Dendritic cell treated with granulocyte-macrophage colony-stimulating factor and Interleukin-4, amounts not matched to agents 40 ng/mL and 50 ng/mL, for 4 days (primary cell): ENCODE measurements at regions not wholly inside any gene's neighbourhood (a gene's known extent, or its start where the extent isn't known, plus 50 kb on each side); places are given as distances from the start of the nearest gene placed in this dataset.
"Not testable (repeated sequence)": the region's sequence is repeated elsewhere in the genome, so short reads cannot be mapped to it uniquely, and the experiment has no call there.

Source experiments
- H3K27ac Mint-ChIP-seq: one replicate; pipeline ENCODE4 v1.8.0; 2022; ENCODE audit warnings: mild to moderate bottlenecking, mixed read lengths
- H3K27me3 Mint-ChIP-seq: one replicate; pipeline ENCODE4 v1.8.0; 2022; ENCODE audit warnings: mild to moderate bottlenecking, mixed read lengths
- H3K36me3 Mint-ChIP-seq: one replicate; pipeline ENCODE4 v1.8.0; 2022; ENCODE audit warnings: low read depth, mixed read lengths
- H3K4me1 Mint-ChIP-seq: one replicate; pipeline ENCODE4 v1.8.0; 2022; ENCODE audit warnings: low read depth, mixed read lengths
- H3K4me3 Mint-ChIP-seq: one replicate; pipeline ENCODE4 v1.8.0; 2022; ENCODE audit warnings: mild to moderate bottlenecking, moderate library complexity, mixed read lengths
- H3K9me3 Mint-ChIP-seq: one replicate; pipeline ENCODE4 v1.8.0; 2022; ENCODE audit warnings: mixed read lengths
- intact Hi-C: fragments of 100-400 bp; cut with micrococcal nuclease; formaldehyde crosslinking; loops from one replicate; pipeline ENCODE4 v1.15.0; 2022

DNA sequence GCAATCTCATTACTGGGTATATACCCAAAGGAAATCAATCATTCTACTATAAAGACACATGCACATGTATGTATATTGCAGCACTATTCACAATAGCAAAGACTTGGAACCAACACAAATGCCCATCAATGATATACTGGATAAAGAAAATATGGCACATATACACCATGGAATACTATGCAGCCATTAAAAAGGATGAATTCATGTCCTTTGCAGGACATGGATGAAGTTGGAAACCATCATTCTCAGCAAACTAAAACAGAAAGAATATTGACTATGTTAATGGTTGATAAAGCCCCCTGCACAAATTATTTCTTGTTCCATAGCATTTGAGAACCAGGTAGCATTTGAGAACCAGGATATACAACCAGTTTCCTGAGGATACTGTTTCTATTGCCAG, 327.2 kb upstream of the SLC39A10 start:
- intact Hi-C loops: loop anchor here (10.0 kb wide), 1 partner anchor 335 kb away; no protein-coding TSS in a partner anchor
- not testable (repeated sequence) for H3K4me3 Mint-ChIP-seq, H3K36me3 Mint-ChIP-seq, H3K27ac Mint-ChIP-seq, H3K9me3 Mint-ChIP-seq, H3K27me3 Mint-ChIP-seq, H3K4me1 Mint-ChIP-seq

DNA sequence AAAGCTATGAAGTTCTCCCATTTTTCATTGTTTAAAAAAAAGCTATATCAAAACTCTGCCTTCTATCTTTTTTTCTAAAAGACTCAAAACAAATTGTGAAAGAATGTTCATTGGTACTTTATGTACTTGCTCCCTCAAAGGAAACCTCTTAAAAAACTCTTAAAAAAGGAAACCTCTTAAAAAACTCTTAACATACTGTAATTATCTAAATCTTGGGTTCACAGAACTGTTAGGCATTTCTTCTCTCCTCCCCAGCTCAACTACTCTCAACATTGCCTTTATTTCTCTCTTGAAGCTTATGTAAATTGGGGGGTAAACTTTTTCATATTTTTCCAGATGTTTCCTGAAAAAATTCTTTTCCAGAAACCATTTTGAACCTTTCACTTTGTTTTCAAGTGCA, 330.5 kb upstream of the SLC39A10 start:
- Mint-ChIP-seq H3K9me3 (no peaks in the 10 kb centered on the region), H3K27ac (no peak overlapping the region), H3K4me1 (no peaks in the 10 kb centered on the region), H3K27me3 (no peaks in the 10 kb centered on the region), H3K36me3 (no peaks in the 10 kb centered on the region), H3K4me3 (no peak overlapping the region)
- intact Hi-C loops: no loop called here

DNA sequence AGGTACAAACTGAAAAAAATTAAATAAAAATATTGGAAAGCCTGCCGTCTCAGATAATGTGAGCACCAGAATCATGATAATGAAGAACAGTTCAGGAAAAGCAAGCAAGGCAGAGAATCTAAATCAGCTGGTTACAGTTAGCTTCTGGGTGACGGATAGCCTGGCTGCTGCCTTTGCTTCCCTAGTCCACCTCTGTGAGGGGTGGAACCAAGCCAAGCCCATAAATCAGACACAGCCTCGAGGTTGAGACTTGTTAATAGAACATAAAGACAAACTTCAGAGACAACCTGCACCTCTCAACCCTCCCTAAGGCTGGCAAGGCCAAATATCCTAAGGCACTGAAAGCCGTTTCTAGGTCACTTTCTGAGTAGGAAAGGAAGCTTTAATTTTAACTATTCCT, 334.7 kb upstream of the SLC39A10 start:
- intact Hi-C loops: no loop called here
- Mint-ChIP-seq H3K27me3 (no peaks in the 10 kb centered on the region), H3K4me1 (no peaks in the 10 kb centered on the region), H3K27ac (no peak overlapping the region), H3K36me3 (no peaks in the 10 kb centered on the region), H3K4me3 (no peak overlapping the region), H3K9me3 (no peaks in the 10 kb centered on the region)

DNA sequence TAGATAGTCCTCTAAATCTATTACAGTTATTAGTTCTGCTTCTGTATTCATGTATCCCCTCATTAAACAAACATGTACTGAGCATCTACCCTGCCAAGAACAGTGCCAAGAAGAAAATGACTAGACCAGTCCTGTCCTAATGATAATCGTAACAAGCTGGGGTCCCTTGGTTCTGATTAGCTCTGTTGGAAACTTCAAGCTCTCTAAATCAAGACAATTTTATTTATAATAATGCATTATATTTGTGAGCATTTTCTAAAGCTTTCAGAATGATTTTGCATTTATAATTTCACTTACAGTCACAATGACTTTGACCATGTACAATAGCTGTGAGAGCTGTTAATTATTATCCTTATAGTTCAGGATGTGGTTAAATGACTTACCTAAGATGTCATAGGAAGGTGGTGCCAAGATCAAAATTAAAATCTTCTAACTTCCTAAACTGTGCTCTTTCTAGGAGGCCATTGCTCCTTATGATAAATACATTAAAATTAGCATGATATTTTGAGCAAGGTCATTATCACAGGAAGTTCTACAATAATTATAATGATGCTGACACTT, 336.5 kb upstream of the SLC39A10 start:
- Mint-ChIP-seq H3K4me3 (no peak overlapping the region), H3K27ac (no peak overlapping the region), H3K4me1 (no peaks in the 10 kb centered on the region), H3K36me3 (no peaks in the 10 kb centered on the region), H3K9me3 (no peaks in the 10 kb centered on the region), H3K27me3 (no peaks in the 10 kb centered on the region)
- intact Hi-C loops: loop anchor here (2.0 kb wide), 1 partner anchor 1154 kb away; no protein-coding TSS in a partner anchor

DNA sequence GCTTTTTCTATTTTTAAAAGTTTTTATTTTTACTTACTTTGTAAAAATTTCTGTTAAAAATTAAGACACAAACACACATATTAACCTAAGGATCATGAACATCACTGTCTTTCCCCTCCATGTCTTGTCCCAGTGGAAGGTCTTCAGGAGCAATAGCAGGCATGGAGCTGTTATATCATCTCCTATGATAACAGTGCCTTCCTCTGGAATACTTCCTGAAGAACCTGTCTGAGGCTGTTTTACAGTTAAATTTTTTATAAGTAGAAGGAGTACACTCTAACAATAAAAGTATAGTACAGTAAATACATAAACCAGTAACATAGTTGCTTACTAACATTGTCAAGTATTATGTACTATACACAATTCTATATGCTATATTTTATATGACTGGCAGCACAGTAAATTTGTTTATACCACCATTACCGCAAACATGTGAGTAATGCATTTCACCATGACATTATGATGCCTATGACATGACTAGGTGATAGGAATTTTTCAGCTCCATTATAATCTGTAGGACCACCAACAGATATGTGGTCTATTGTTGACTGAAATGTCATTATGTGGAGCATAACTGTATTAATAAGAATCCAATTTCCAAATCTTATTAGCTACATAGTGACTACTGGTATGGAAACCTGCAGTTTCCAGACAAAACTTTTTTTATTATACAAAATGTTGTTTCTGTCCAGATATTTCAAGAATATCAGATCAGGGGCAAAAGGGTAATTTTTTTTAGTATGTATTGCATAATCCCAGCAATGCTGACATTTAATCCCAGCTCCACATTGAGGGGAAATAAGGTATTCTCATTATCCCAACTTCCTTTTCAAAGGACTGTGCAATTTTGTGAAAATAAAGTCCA, 337.2 kb upstream of the SLC39A10 start:
- intact Hi-C loops: loop anchor here (2.0 kb wide), 1 partner anchor 1153 kb away; no protein-coding TSS in a partner anchor
- Mint-ChIP-seq H3K27me3 (no peaks in the 10 kb centered on the region), H3K9me3 (no peaks in the 10 kb centered on the region), H3K27ac (no peak overlapping the region), H3K4me3 (no peak overlapping the region), H3K36me3 (no peaks in the 10 kb centered on the region), H3K4me1 (no peaks in the 10 kb centered on the region)

DNA sequence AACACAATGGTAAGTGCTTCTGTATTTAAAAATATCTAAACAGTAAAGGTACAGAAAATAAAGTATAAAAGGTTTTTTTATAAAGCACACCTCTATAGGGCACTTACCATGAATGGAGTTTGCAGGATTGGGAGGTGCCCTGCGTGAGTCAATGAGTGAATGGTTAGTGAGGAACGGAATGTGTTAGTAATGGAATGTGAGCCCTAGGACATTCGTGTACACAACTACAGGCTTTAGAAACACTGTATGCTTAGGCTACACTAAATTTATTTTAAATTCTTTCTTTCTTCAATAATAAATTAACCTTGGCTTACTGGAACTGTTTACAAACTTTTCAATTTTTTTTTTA, 337.9 kb upstream of the SLC39A10 start:
- H3K36me3 Mint-ChIP-seq: no peaks in the 10 kb centered on the region
- H3K4me3 Mint-ChIP-seq: no peak overlapping the region
- no peaks in the 10 kb centered on the region for H3K9me3 Mint-ChIP-seq
- no peaks in the 10 kb centered on the region for H3K4me1 Mint-ChIP-seq
- intact Hi-C loops: no loop called here
- no peaks in the 10 kb centered on the region for H3K27me3 Mint-ChIP-seq
- H3K27ac Mint-ChIP-seq: no peak overlapping the region

DNA sequence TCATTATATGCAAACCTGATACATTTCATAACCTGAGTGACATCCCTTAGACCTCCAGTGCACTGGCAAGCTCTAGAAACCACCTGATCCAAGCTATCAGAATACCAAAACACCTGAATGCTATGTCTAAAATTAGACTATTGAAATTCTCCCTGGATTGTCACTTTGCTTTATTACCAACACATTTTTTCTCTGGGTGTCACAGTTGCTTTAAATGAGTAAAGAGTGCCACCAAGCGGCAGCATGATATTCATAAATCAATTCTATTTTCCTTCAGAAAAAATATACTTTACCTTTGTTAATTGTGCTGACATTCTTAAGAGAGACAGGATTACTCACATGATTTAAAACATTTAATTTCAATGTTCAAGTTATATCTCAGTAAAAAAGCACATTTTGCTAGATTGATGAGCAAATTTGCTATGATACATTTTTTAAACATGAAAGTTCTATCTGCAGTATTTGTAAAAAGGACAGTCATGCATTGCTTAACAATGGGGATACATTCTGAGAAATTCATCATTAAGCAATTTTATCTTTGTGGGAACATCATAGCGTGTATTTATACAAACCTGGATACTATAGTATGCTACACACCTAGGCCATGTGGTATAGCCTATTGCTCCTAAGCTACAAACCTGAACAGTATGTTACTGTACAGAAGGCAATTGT, 338.4 kb upstream of the SLC39A10 start:
- no peaks in the 10 kb centered on the region for H3K9me3 Mint-ChIP-seq
- H3K36me3 Mint-ChIP-seq: no peaks in the 10 kb centered on the region
- intact Hi-C loops: no loop called here
- H3K27me3 Mint-ChIP-seq: no peaks in the 10 kb centered on the region
- H3K4me3 Mint-ChIP-seq: no peak overlapping the region
- H3K27ac Mint-ChIP-seq: no peak overlapping the region
- no peaks in the 10 kb centered on the region for H3K4me1 Mint-ChIP-seq

DNA sequence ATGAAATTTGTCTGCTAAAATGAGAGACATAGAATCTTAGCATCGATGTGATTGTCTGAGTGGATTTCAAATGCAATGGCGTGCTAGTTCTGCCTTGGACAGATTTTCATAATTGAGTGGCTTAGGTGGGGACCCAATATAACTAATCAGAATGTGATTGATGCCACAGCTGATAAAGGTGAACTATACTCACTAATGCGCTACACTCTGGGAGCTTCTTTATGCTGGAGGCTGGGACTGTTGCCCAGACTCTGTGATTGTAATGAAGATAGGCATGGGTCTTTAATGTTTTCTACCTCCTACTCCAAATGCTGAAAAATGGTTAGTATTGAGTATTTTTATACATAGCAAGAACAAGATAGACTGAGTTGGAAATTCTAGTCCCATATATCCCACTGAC, 339.5 kb upstream of the SLC39A10 start:
- Mint-ChIP-seq H3K27me3 (no peaks in the 10 kb centered on the region), H3K36me3 (no peaks in the 10 kb centered on the region), H3K4me3 (no peak overlapping the region), H3K27ac (no peak overlapping the region), H3K4me1 (no peaks in the 10 kb centered on the region), H3K9me3 (no peaks in the 10 kb centered on the region)
- intact Hi-C loops: no loop called here

DNA sequence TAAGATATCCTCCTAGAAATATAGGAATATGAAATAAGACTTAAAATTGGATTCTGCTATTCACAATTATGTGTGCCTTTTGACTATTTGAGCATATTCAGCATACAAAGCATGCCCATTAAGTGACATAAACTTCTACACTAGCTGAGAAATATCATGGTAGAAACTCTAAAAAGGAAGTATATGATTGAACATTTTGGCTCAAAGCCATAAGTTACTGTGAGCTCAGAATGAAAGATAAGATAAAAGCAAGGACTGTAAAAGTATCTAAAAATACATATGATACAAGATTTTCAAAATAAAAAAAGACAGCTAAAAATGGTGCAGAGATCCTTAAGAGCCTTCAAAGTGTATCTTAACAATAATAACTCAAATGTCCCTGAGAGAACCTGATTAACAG, 340.5 kb upstream of the SLC39A10 start:
- no peaks in the 10 kb centered on the region for H3K27me3 Mint-ChIP-seq

DNA sequence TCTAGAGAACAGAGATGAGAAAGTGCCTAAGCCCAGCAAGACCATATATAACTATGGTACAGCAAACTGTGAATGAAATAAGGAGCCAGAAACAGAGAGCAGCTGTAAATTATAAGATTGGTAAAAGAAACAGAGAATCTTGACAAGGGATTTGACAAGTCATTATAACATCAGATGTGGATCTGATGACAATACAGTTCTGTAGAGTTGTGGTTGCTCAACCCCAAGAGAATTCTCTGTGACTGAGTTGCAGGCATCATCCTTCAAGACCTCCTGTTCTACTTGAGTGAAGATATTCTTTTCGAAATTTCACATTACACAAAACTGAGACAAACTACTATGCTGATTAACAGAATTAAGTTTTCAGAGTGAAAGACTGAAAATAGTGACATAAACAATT, 343.1 kb upstream of the SLC39A10 start:
- Mint-ChIP-seq H3K4me1 (no peaks in the 10 kb centered on the region), H3K27ac (no peak overlapping the region), H3K36me3 (no peaks in the 10 kb centered on the region), H3K9me3 (no peaks in the 10 kb centered on the region), H3K27me3 (no peaks in the 10 kb centered on the region), H3K4me3 (no peak overlapping the region)
- intact Hi-C loops: no loop called here

More for the DNA sequence above, 340.5 kb upstream of the SLC39A10 start:
- H3K4me1 Mint-ChIP-seq: no peaks in the 10 kb centered on the region
- no peak overlapping the region for H3K4me3 Mint-ChIP-seq
- H3K9me3 Mint-ChIP-seq: no peaks in the 10 kb centered on the region
- no peaks in the 10 kb centered on the region for H3K36me3 Mint-ChIP-seq
- H3K27ac Mint-ChIP-seq: no peak overlapping the region
- intact Hi-C loops: no loop called here

DNA sequence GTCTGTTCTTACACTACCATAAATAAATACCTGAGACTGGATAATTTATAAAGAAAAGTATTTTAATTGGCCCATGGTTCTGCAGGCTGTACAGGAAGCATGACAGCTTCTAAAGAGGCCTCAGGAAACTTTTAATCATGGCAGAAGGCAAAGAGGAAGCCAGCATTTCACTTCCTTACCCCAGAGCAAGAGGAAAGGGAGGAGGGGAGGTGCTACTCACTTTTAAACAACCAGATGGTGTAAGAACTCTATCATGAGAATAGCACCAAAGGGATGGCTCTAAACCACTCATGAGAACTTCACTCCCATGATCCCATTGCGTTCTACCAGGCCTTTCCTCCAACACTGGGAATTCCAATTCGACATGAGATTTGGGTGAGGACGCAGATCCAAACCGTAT, 344.4 kb upstream of the SLC39A10 start:
- Mint-ChIP-seq H3K27ac (no peak overlapping the region), H3K36me3 (no peaks in the 10 kb centered on the region), H3K9me3 (no peaks in the 10 kb centered on the region), H3K4me1 (no peaks in the 10 kb centered on the region), H3K4me3 (no peak overlapping the region), H3K27me3 (no peaks in the 10 kb centered on the region)
- intact Hi-C loops: no loop called here

DNA sequence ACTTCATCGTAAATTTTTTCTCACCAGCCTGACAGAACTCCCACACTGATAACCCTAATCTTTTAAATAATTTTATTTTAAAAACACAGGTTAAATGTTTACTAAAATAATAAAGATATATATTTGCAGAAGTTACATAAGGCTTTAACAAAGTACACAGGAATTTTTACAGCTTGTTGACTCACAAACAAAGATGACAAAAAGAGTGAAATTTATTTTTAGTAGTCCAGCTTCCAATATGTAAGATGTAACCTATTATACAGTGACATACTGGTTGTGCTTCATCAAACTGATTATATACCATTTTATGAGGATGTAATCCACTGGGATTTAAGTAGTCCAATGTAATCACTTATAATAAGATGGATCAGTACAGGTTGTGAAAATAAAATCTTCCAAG, 348.9 kb upstream of the SLC39A10 start:
- no peaks in the 10 kb centered on the region for H3K9me3 Mint-ChIP-seq

DNA sequence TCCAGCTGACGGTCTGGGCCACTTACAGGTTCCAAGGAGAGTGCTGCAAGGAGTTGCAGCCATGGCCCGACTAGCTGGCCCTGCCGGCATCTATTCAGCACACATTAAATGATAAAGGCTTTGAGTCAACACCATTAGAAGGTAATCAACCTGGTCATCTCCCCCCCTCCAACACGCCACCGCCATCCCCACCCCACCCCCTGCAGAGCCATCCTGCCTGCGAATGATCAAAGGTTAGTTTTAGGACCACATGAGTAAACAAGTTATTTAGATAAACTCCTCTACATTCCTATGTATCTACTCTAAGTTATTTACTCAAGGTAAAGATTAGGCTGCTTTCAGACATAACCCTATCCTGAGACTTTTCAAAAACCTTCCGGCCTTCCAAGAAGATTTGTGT, 349.3 kb upstream of the SLC39A10 start:
- no peaks in the 10 kb centered on the region for H3K27me3 Mint-ChIP-seq
- H3K36me3 Mint-ChIP-seq: no peaks in the 10 kb centered on the region
- H3K4me1 Mint-ChIP-seq: no peaks in the 10 kb centered on the region
- intact Hi-C loops: no loop called here
- no peaks in the 10 kb centered on the region for H3K9me3 Mint-ChIP-seq
- H3K27ac Mint-ChIP-seq: no peak overlapping the region
- no peak overlapping the region for H3K4me3 Mint-ChIP-seq

More for the DNA sequence above, 348.9 kb upstream of the SLC39A10 start:
- Mint-ChIP-seq H3K4me3 (no peak overlapping the region), H3K27me3 (no peaks in the 10 kb centered on the region), H3K4me1 (no peaks in the 10 kb centered on the region), H3K27ac (no peak overlapping the region), H3K36me3 (no peaks in the 10 kb centered on the region)
- intact Hi-C loops: no loop called here

DNA sequence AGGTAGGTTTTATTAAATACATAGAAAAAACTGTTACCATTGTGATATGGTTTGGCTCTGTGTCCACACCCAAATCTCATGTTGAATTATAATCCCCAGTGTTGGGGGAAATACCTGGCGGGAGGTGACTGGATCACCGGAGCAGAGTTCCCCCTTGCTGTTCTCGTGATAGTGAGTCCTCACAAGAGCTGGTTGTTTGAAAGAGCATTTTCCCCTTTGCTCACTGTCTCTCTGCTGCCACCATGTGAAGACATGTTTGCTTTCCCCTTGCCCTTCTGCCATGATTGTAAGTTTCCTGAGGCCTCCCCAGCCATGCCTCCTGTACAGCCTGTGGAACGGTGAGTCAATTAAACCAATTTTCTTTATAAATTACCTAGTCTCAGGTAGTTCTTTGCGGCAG, 352.7 kb upstream of the SLC39A10 start:
- Mint-ChIP-seq H3K4me1 (no peaks in the 10 kb centered on the region), H3K4me3 (no peak overlapping the region), H3K9me3 (no peaks in the 10 kb centered on the region), H3K27me3 (no peaks in the 10 kb centered on the region), H3K36me3 (no peaks in the 10 kb centered on the region), H3K27ac (no peak overlapping the region)
- intact Hi-C loops: no loop called here
